SK-N-SH treated with all-trans-retinoic acid at 6 μM for 48 hours (cell line): ENCODE measurements at regions not wholly inside any gene's neighbourhood (a gene's known extent, or its start where the extent isn't known, plus 50 kb on each side); places are given as distances from the start of the nearest gene placed in this dataset.

Experiments
- ATAC-seq: fragments of 200-7000 bp; cut with Tn5 transposase; 3 replicates; pipeline ENCODE4 v1.9.1; 2020; ENCODE audit warnings: mild to moderate bottlenecking, moderate library complexity
- ARNTL ChIP-seq: fragments of 450-650 bp; formaldehyde crosslinking; IDR thresholded peaks from 2 replicates; pipeline ENCODE4 v1.5.0; 2020; ENCODE audit warnings: low read depth, mild to moderate bottlenecking, moderate library complexity, borderline replicate concordance
- BACH2 ChIP-seq: fragments of 250-450 bp; sonication (Bioruptor Pico); IDR thresholded peaks from 2 replicates; pipeline ENCODE4 v1.9.0; 2021; ENCODE audit warnings: mild to moderate bottlenecking, borderline replicate concordance
- CREB5 ChIP-seq: fragments of 250-450 bp; sonication (Bioruptor Pico); IDR thresholded peaks from 2 replicates; pipeline ENCODE4 v1.5.1; 2020; ENCODE audit warnings: low read depth, mild to moderate bottlenecking, moderate library complexity
- CSDC2 ChIP-seq: fragments of 250-450 bp; sonication (Bioruptor Pico); IDR thresholded peaks from 2 replicates; pipeline ENCODE4 v1.5.0; 2020; ENCODE audit warnings: mild to moderate bottlenecking, moderate library complexity
- CSRNP3 ChIP-seq: fragments of 250-450 bp; sonication (Bioruptor Pico); IDR thresholded peaks from 2 replicates; pipeline ENCODE4 v1.5.1; 2021; ENCODE audit warnings: mild to moderate bottlenecking, moderate library complexity
- ESRRG ChIP-seq: fragments of 250-450 bp; sonication (Bioruptor Pico); IDR thresholded peaks from 2 replicates; pipeline ENCODE4 v1.6.1; 2021; ENCODE audit warnings: mild to moderate bottlenecking
- GLIS3 ChIP-seq: fragments of 250-450 bp; sonication (Bioruptor Pico); IDR thresholded peaks from 2 replicates; pipeline ENCODE4 v1.5.0; 2020; ENCODE audit warnings: mild to moderate bottlenecking, moderate library complexity
- ISL1 ChIP-seq: fragments of 250-450 bp; sonication (Bioruptor Pico); IDR thresholded peaks from 2 replicates; pipeline ENCODE4 v2.1.2; 2022; ENCODE audit warnings: mild to moderate bottlenecking, moderate library complexity
- OSR1 ChIP-seq: fragments of 250-450 bp; sonication (Bioruptor Pico); IDR thresholded peaks from 2 replicates; pipeline ENCODE4 v1.8.0; 2022; ENCODE audit warnings: moderate library complexity, mild to moderate bottlenecking, inconsistent platforms
- PATZ1 ChIP-seq: fragments of 250-450 bp; sonication (Bioruptor Pico); IDR thresholded peaks from 2 replicates; pipeline ENCODE4 v1.8.0; 2020; ENCODE audit warnings: mild to moderate bottlenecking, moderate library complexity, borderline replicate concordance
- POU6F1 ChIP-seq: fragments of 250-450 bp; sonication (Bioruptor Pico); IDR thresholded peaks from 2 replicates; pipeline ENCODE4 v1.8.0; 2021; ENCODE audit warnings: low read depth, mild to moderate bottlenecking, moderate library complexity, borderline replicate concordance
- PPARA ChIP-seq: fragments of 250-450 bp; sonication (Bioruptor Pico); IDR thresholded peaks from 2 replicates; pipeline ENCODE4 v1.5.0; 2020; ENCODE audit warnings: mild to moderate bottlenecking, borderline replicate concordance
- RARB ChIP-seq: fragments of 250-450 bp; sonication (Bioruptor Pico); IDR thresholded peaks from 2 replicates; pipeline ENCODE4 v1.8.0; 2021; ENCODE audit warnings: mild to moderate bottlenecking, moderate library complexity
- SNAI2 ChIP-seq: fragments of 250-450 bp; sonication (Bioruptor Pico); IDR thresholded peaks from 2 replicates; pipeline ENCODE4 v1.5.0; 2020; ENCODE audit warnings: mild to moderate bottlenecking, moderate library complexity
- TCF4 ChIP-seq: fragments of 250-450 bp; sonication (Bioruptor Pico); IDR thresholded peaks from 2 replicates; pipeline ENCODE4 v1.8.0; 2021; ENCODE audit warnings: mild to moderate bottlenecking, moderate library complexity, borderline replicate concordance
- TOX ChIP-seq: fragments of 250-450 bp; sonication (Bioruptor Pico); IDR thresholded peaks from 2 replicates; pipeline ENCODE4 v1.8.0; 2021; ENCODE audit warnings: mild to moderate bottlenecking, moderate library complexity, borderline replicate concordance
- TSHZ2 ChIP-seq: fragments of 250-450 bp; sonication (Bioruptor Pico); IDR thresholded peaks from 2 replicates; pipeline ENCODE4 v1.5.0; 2020; ENCODE audit warnings: mild to moderate bottlenecking, moderate library complexity
- ZC3H10 ChIP-seq: fragments of 250-450 bp; sonication (Bioruptor Pico); IDR thresholded peaks from 2 replicates; pipeline ENCODE4 v1.5.1; 2021; ENCODE audit warnings: mild to moderate bottlenecking, moderate library complexity
- ZFP3 ChIP-seq: fragments of 250-450 bp; sonication (Bioruptor Pico); IDR thresholded peaks from 2 replicates; pipeline ENCODE4 v1.5.0; 2020; ENCODE audit warnings: mild to moderate bottlenecking, moderate library complexity
- ZFP30 ChIP-seq: fragments of 450-650 bp; formaldehyde crosslinking; IDR thresholded peaks from 2 replicates; pipeline ENCODE4 v1.5.0; 2022; ENCODE audit warnings: mild to moderate bottlenecking, moderate library complexity
- ZNF565 ChIP-seq: fragments of 450-650 bp; formaldehyde crosslinking; conservative IDR thresholded peaks from 2 replicates; pipeline ENCODE4 v1.5.0; 2020; ENCODE audit warnings: low read depth, mild to moderate bottlenecking, moderate library complexity
- ZNF8 ChIP-seq: fragments of 450-650 bp; formaldehyde crosslinking; IDR thresholded peaks from 2 replicates; pipeline ENCODE4 v1.5.0; 2020; ENCODE audit warnings: mild to moderate bottlenecking, moderate library complexity

- no peak for TF ChIP-seq ZNF8 (CRISPR knock-in tag)
- no peak for TF ChIP-seq CSDC2 (CRISPR knock-in tag)
- TF ChIP-seq TOX (CRISPR knock-in tag): no peak
- TF ChIP-seq ZFP30: no peak
- no peak for TF ChIP-seq BACH2 (CRISPR knock-in tag)
- no peak for TF ChIP-seq SNAI2 (CRISPR knock-in tag)
- no peak for TF ChIP-seq TSHZ2 (CRISPR knock-in tag)
- TF ChIP-seq ESRRG (CRISPR knock-in tag): no peak
- no peak for TF ChIP-seq OSR1 (CRISPR knock-in tag)
- TF ChIP-seq ISL1 (CRISPR knock-in tag): no peak
- no peak for TF ChIP-seq POU6F1 (CRISPR knock-in tag)
- TF ChIP-seq PPARA: no peak
- no peak for TF ChIP-seq TCF4 (CRISPR knock-in tag)
- no peak for TF ChIP-seq CREB5 (CRISPR knock-in tag)
- no peak for TF ChIP-seq GLIS3 (CRISPR knock-in tag)
- TF ChIP-seq CSRNP3 (CRISPR knock-in tag): no peak
- TF ChIP-seq ZNF565: no peak
- TF ChIP-seq ZC3H10: no peak
- ATAC-seq: no peak
Observed at GRCh38 chr3:150307311-150308036, 100.6 kb upstream of the TSC22D2 start.

- TF ChIP-seq CSRNP3 (CRISPR knock-in tag) (no peak), RARB (CRISPR knock-in tag) (no peak), CSDC2 (CRISPR knock-in tag) (no peak), TSHZ2 (CRISPR knock-in tag) (no peak), SNAI2 (CRISPR knock-in tag) (no peak), ESRRG (CRISPR knock-in tag) (no peak), ARNTL (CRISPR knock-in tag) (no peak), ZFP30 (no peak), ZC3H10 (no peak), OSR1 (CRISPR knock-in tag) (no peak), ZNF8 (CRISPR knock-in tag) (no peak), ZFP3 (no peak), ZNF565 (no peak), TOX (CRISPR knock-in tag) (no peak), POU6F1 (CRISPR knock-in tag) (no peak), ISL1 (CRISPR knock-in tag) (no peak), PATZ1 (no peak)
Observed at GRCh38 chr3:150306906-150307305, 101.2 kb upstream of the TSC22D2 start.

More at GRCh38 chr3:150306906-150307305, 101.2 kb upstream of the TSC22D2 start:
- no peak for ATAC-seq
